A549 (cell line): ENCODE measurements at regions not wholly inside any gene's neighbourhood (a gene's known extent, or its start where the extent isn't known, plus 50 kb on each side); places are given as distances from the start of the nearest gene placed in this dataset.
A peak's percentile ranks its signal among the peaks of the same experiment; 100 is the strongest.

Experiments used
- ATAC-seq, 2 experiments: fragments of 200-7000 bp in 1 of 2; fragments of >200 bp in 1 of 2; cut with Nextera tagmentation in 1 of 2; cut with Tn5 transposase in 1 of 2; 3 replicates each; pipeline versions ENCODE4 v1.8.0 to v1.9.1; 2018 to 2020; ENCODE audit warnings: mild to moderate bottlenecking in 1 of 2, moderate library complexity in 1 of 2
- CTCF ChIA-PET: fragments of 300-600 bp; sonication (Branson Sonifier 250); formaldehyde crosslinking; extraction: SDS; loops from one replicate; lab custom pipeline; 2021; ENCODE audit warnings: antibody characterized with exemption, inconsistent platforms; lab: Yijun Ruan, JAX
- POLR2A ChIA-PET: fragments of 350-600 bp; formaldehyde crosslinking; extraction: SDS; loops from one replicate; lab custom pipeline; 2021; ENCODE audit warnings: antibody characterized with exemption, inconsistent platforms; lab: Yijun Ruan, JAX
- DNase-seq, 2 experiments: peaks; one replicate each; pipeline versions ENCODE4 v3.0.0 to v3.0.0-alpha.2; 2011 to 2016; ENCODE audit warnings: low read depth in 1 of 2, low spot score in 1 of 2
- FAIRE-seq: peaks from 2 replicates; lab custom pipeline; 2011; peaks lifted over from hg19 to GRCh38; lab: Jason Lieb, UNC
- H3K27ac ChIP-seq, 2 experiments: fragments of >200 bp; sonication (Bioruptor Twin); formaldehyde crosslinking; 3 replicates each; pipeline ENCODE4 v1.5.1; 2016 to 2017
- H3K4me1 ChIP-seq: fragments of >200 bp; sonication (Bioruptor Twin); formaldehyde crosslinking; 3 replicates; pipeline ENCODE4 v1.6.1; 2016
- H3K4me2 ChIP-seq: fragments of >200 bp; sonication (Bioruptor Twin); formaldehyde crosslinking; 3 replicates; pipeline ENCODE4 v1.6.1; 2016
- H3K4me3 ChIP-seq: fragments of >200 bp; sonication (Bioruptor Twin); formaldehyde crosslinking; 3 replicates; pipeline ENCODE4 v1.5.1; 2016
- H3K9me3 ChIP-seq: fragments of >200 bp; sonication (Bioruptor Twin); formaldehyde crosslinking; 3 replicates; pipeline ENCODE4 v1.6.1; 2016
- BHLHE40 ChIP-seq: IDR thresholded peaks from 2 replicates; pipeline ENCODE4 v1.6.1; 2012; ENCODE audit warnings: low read depth, low read length, inconsistent platforms
- CBX2 ChIP-seq: fragments of 200-600 bp; sonication (generic); IDR thresholded peaks from 2 replicates; pipeline ENCODE4 v1.6.1; 2016; ENCODE audit warnings: low read depth, mild to moderate bottlenecking, borderline replicate concordance
- CEBPB ChIP-seq, 2 experiments: fragments of >200 bp in 1 of 2; sonication (Bioruptor Twin) in 1 of 2; formaldehyde crosslinking in 1 of 2; IDR thresholded peaks; 2 replicates each; pipeline ENCODE4 v1.6.1; 2012 to 2016
- CTCF ChIP-seq: fragments of >200 bp; sonication (Bioruptor Twin); formaldehyde crosslinking; IDR thresholded peaks from 3 replicates; pipeline ENCODE4 v1.5.1; 2016
- EP300 ChIP-seq, 2 experiments: fragments of >200 bp; sonication (Bioruptor Twin); formaldehyde crosslinking; IDR thresholded peaks; 2 replicates in 1 of 2; 3 replicates in 1 of 2; pipeline ENCODE4 v1.6.1; 2016 to 2017
- ESRRA ChIP-seq: fragments of 150-350 bp; IDR thresholded peaks from 2 replicates; pipeline ENCODE4 v1.6.1; 2014; ENCODE audit warnings: mild to moderate bottlenecking, low read length, borderline replicate concordance
- GATA3 ChIP-seq: IDR thresholded peaks from 2 replicates; pipeline ENCODE4 v1.6.1; 2012; ENCODE audit warnings: borderline replicate concordance
- HEYL ChIP-seq: fragments of 250-450 bp; sonication (Bioruptor Pico); IDR thresholded peaks from 2 replicates; pipeline ENCODE4 v1.8.0; 2021; ENCODE audit warnings: mild to moderate bottlenecking, moderate library complexity
- HOXA7 ChIP-seq: fragments of 250-450 bp; sonication (Bioruptor Pico); IDR thresholded peaks from 2 replicates; pipeline ENCODE4 v1.5.0; 2020; ENCODE audit warnings: mild to moderate bottlenecking, moderate library complexity
- HOXB5 ChIP-seq: fragments of 250-450 bp; sonication (Bioruptor Pico); IDR thresholded peaks from 2 replicates; pipeline ENCODE4 v1.5.0; 2020; ENCODE audit warnings: mild to moderate bottlenecking, moderate library complexity
- JUN ChIP-seq, 2 experiments: fragments of >200 bp; sonication (Bioruptor Twin); formaldehyde crosslinking; IDR thresholded peaks; 2 replicates in 1 of 2; 3 replicates in 1 of 2; pipeline ENCODE4 v1.6.1; 2016 to 2017
- KDM5A ChIP-seq: fragments of 200-600 bp; sonication (generic); IDR thresholded peaks from 2 replicates; pipeline ENCODE4 v1.6.1; 2016; ENCODE audit warnings: antibody characterized with exemption, mild to moderate bottlenecking
- MYC ChIP-seq: IDR thresholded peaks from 2 replicates; pipeline ENCODE4 v1.6.1; 2012; ENCODE audit warnings: mild to moderate bottlenecking, inconsistent platforms, low read length, improper control_type of control experiment, borderline replicate concordance
- NFE2L2 ChIP-seq: fragments of 150-350 bp; conservative IDR thresholded peaks from 2 replicates; pipeline ENCODE4 v1.6.1; 2014; ENCODE audit warnings: low read length
- NPAS2 ChIP-seq: fragments of 250-450 bp; sonication (Bioruptor Pico); IDR thresholded peaks from 2 replicates; pipeline ENCODE4 v1.8.0; 2022; ENCODE audit warnings: mild to moderate bottlenecking, moderate library complexity, borderline replicate concordance
- POLR2A ChIP-seq: IDR thresholded peaks from 2 replicates; pipeline ENCODE4 v1.6.1; 2012; ENCODE audit warnings: mild to moderate bottlenecking, low read length
- RARB ChIP-seq: fragments of 250-450 bp; sonication (Bioruptor Pico); IDR thresholded peaks from 2 replicates; pipeline ENCODE4 v1.8.0; 2021; ENCODE audit warnings: mild to moderate bottlenecking, moderate library complexity
- RFX5 ChIP-seq: fragments of 450-650 bp; IDR thresholded peaks from 2 replicates; pipeline ENCODE4 v1.7.1; 2014; ENCODE audit warnings: antibody characterized with exemption, mild to moderate bottlenecking, moderate library complexity
- TP53 ChIP-seq: fragments of 250-450 bp; sonication (Bioruptor Pico); IDR thresholded peaks from 2 replicates; pipeline ENCODE4 v1.5.0; 2021; ENCODE audit warnings: mild to moderate bottlenecking, moderate library complexity
- ZC3H11A ChIP-seq: fragments of 450-650 bp; IDR thresholded peaks from 2 replicates; pipeline ENCODE4 v1.6.1; 2014; ENCODE audit warnings: antibody characterized with exemption, mild to moderate bottlenecking
- ZNF302 ChIP-seq: fragments of 250-450 bp; sonication (Bioruptor Pico); IDR thresholded peaks from 2 replicates; pipeline ENCODE4 v1.9.0; 2021; ENCODE audit warnings: inconsistent platforms, mild to moderate bottlenecking, moderate library complexity
- WGBS: methylation state at CpG from one replicate; pipeline ENCODE4 v1.1.6; 2017; ENCODE audit errors: missing lambda C conversion rate; 5-methylcytosine and 5-hydroxymethylcytosine counted together
- TF ChIP-seq, protein P1 (sequence below): IDR thresholded peaks from 2 replicates; pipeline ENCODE4 v1.6.1; 2012; ENCODE audit warnings: low read depth, borderline replicate concordance
- TF ChIP-seq, protein P2 (sequence below): fragments of 250-450 bp; sonication (Bioruptor Pico); IDR thresholded peaks from 2 replicates; pipeline ENCODE4 v1.5.0; 2020; ENCODE audit warnings: low read depth, mild to moderate bottlenecking, moderate library complexity

GRCh38 chr2:42901076-42901640 lies 108.8 kb upstream of the HAAO start (continued):
- TF ChIP-seq JUN (IDR thresholded peaks at IDR 0.05) = no peak

DNA sequence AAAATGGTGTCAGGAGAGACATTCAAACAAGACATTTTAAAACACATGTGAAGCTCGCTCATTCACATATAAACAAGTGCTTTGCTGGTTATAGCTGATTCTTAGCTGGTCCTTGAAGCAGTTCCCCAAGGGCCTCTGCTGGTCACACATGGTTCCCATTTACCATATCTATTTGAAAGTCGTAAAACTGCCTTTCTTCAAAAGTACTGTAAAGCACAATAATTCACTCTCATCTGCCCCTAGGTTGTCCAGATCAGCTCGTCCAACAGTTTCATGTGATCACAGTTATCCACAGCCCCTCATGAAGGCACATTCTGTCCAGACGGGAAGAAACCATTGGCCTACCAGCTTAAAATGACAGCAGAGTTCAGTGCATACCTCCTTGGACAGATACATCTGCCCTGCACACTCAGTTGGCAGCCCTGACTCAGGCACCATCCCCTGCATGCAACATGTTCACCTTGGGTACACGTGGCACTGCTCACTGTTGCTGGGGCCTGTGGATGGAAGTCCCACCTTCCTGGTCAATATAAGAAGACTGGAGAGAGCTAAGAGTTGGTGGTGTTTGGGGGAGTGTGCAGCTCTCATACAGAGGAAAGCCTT lies 108.0 kb upstream of the HAAO start:
- no peak for ATAC-seq
- Histone ChIP-seq H3K4me2 (no peak overlapping the region), H3K27ac (no peak overlapping the region), H3K9me3 (no peaks in the 10 kb centered on the region), H3K4me1 (peaks cover 16% of the 10 kb centered on the region), H3K4me3 (no peak overlapping the region)
- ChIA-PET CTCF (interaction anchor here (0.6 to 4.3 kb wide), 7 partner anchors 11 to 724 kb away, joined by 3 to 20 read pairs (median 7); no protein-coding TSS in a partner anchor), POLR2A (no interaction called here)
- 53% methylated on average over 5 of the region's 5 CpGs for WGBS
- no peak for FAIRE-seq
- no peak for DNase-seq
- TF ChIP-seq BHLHE40 (no peak), CEBPB (IDR thresholded peaks at IDR 0.05) (no peak), ZC3H11A (no peak), GATA3 (no peak), HOXA7 (CRISPR knock-in tag) (no peak), CTCF (no peak), NFE2L2 (no peak), MYC (no peak), RFX5 (no peak), HOXB5 (CRISPR knock-in tag) (no peak), TP53 (CRISPR knock-in tag) (no peak), ESRRA (no peak), POLR2A (no peak), HEYL (CRISPR knock-in tag) (no peak), CBX2 (no peak), EP300 (IDR thresholded peaks at IDR 0.05) (no peak)
- TF ChIP-seq, protein P1, sequence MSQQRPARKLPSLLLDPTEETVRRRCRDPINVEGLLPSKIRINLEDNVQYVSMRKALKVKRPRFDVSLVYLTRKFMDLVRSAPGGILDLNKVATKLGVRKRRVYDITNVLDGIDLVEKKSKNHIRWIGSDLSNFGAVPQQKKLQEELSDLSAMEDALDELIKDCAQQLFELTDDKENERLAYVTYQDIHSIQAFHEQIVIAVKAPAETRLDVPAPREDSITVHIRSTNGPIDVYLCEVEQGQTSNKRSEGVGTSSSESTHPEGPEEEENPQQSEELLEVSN = no peak

GRCh38 chr2:42897358-42897757 lies 105.0 kb upstream of the HAAO start:
- 89% methylated on average over 2 of the region's 2 CpGs for WGBS
- no peak for TF ChIP-seq RARB (CRISPR knock-in tag)
- TF ChIP-seq NPAS2 (CRISPR knock-in tag) = no peak
- TF ChIP-seq KDM5A = no peak
- no peak overlapping the region for H3K4me3 ChIP-seq
- POLR2A ChIA-PET = no interaction called here
- peak overlapping the region; percentile 50 for H3K4me2 ChIP-seq
- CTCF ChIA-PET = interaction anchor here (1.0 to 2.5 kb wide), 6 partner anchors 9 to 332 kb away, joined by 3 to 8 read pairs (median 4); no protein-coding TSS in a partner anchor
- no peak for DNase-seq
- peak overlapping the region; percentile 51 to 78; a peak in 4 of 6 replicates for H3K27ac ChIP-seq
- FAIRE-seq = no peak
- H3K4me1 ChIP-seq = peaks cover 16% of the 10 kb centered on the region
- peak in 1 of 2 experiments; percentile 14; a peak in 3 of 6 replicates for ATAC-seq
- H3K9me3 ChIP-seq = no peaks in the 10 kb centered on the region

DNA sequence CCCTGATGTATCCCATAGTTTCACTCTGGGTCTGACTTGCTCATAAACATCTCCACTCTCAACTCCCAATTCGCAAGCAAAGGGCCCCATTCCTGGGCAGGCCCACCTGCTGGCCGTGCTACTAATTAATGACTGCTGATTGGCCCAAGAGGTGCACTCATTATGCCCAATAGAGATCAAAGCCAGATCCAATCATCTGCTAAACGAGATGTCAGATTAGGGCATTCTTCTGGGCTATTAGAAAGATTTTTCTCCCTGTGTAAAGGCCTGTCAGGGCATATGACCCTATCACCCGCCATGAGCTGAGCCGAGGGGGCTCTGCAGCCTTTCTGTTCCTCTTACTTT lies 103.4 kb upstream of the HAAO start:
- no peak for DNase-seq
- WGBS = 91% methylated on average over 5 of the region's 5 CpGs
- ChIA-PET CTCF (interaction anchor here (2.5 kb wide), 1 partner anchor 14 kb away, joined by 8 read pairs; no protein-coding TSS in a partner anchor), POLR2A (no interaction called here)
- Histone ChIP-seq H3K27ac (peak overlapping the region in 1 of 2 experiments; percentile 71; a peak in 3 of 6 replicates), H3K9me3 (no peaks in the 10 kb centered on the region), H3K4me1 (peaks cover 16% of the 10 kb centered on the region), H3K4me2 (no peak overlapping the region; the same call in 2 of the 3 replicates), H3K4me3 (no peak overlapping the region)
- TF ChIP-seq ESRRA (no peak), ZNF302 (CRISPR knock-in tag) (no peak)
- TF ChIP-seq, protein P2, sequence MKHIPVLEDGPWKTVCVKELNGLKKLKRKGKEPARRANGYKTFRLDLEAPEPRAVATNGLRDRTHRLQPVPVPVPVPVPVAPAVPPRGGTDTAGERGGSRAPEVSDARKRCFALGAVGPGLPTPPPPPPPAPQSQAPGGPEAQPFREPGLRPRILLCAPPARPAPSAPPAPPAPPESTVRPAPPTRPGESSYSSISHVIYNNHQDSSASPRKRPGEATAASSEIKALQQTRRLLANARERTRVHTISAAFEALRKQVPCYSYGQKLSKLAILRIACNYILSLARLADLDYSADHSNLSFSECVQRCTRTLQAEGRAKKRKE (CRISPR knock-in tag) = no peak
- no peak for ATAC-seq
- FAIRE-seq = no peak
